ENCODE measurements at regions not wholly inside any gene's neighbourhood (a gene's known extent, or its start where the extent isn't known, plus 50 kb on each side); places are given as distances from the start of the nearest gene placed in this dataset.

DNA sequence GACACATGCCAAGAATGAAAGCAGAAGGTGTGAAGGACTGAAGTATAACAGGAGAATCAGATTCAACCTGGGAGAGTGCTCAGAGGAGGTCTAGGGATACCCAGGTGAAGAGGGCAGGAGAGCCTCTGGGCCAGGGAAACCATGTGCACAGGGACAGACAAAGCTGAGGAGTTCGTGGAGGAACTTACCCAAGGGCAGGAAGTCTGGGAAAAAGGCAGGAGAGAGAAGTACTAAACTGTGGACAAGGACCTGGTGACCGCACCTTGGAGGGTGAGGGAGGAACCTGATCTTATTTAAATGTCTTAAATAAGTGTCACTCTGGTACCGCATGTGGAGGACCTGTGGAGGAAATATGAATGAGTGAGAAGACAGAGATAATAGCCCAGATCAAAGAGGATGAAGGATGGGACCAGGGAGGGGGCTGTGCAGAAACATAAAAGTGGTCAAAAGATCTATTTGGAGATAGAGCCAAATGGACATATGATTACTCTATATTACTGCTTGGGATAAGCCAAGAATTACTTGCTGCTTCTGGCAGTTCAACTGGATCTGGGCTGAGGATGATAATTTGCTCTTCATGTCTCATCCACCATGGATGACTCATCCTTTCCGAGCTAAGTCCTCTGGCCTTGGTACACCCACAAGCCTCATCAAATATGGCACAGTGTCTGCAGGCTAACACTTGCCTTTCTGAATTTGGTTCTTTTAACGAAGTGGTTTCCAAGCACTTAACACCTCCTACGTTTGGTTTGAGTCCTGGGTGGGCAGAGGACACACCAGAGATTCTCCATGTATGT, 116.9 kb upstream of the NMNAT3 start:
- TF ChIP-seq, protein P1, sequence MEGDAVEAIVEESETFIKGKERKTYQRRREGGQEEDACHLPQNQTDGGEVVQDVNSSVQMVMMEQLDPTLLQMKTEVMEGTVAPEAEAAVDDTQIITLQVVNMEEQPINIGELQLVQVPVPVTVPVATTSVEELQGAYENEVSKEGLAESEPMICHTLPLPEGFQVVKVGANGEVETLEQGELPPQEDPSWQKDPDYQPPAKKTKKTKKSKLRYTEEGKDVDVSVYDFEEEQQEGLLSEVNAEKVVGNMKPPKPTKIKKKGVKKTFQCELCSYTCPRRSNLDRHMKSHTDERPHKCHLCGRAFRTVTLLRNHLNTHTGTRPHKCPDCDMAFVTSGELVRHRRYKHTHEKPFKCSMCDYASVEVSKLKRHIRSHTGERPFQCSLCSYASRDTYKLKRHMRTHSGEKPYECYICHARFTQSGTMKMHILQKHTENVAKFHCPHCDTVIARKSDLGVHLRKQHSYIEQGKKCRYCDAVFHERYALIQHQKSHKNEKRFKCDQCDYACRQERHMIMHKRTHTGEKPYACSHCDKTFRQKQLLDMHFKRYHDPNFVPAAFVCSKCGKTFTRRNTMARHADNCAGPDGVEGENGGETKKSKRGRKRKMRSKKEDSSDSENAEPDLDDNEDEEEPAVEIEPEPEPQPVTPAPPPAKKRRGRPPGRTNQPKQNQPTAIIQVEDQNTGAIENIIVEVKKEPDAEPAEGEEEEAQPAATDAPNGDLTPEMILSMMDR (conservative IDR thresholded peaks at IDR 0.05; ENCODE audit: control insufficient read depth, insufficient read depth, low read depth, low read length), result no peak
- peak; percentile 33 for DNase-seq (ENCODE audit: low read depth)
- H3K4me3 ChIP-seq (ENCODE audit: control insufficient read depth, low read depth, low read length), result no peak overlapping the region

- TF ChIP-seq, protein P1 (conservative IDR thresholded peaks at IDR 0.05; ENCODE audit: control insufficient read depth, insufficient read depth, low read depth, low read length), result no peak
- no peak overlapping the region for H3K4me3 ChIP-seq (ENCODE audit: control insufficient read depth, low read depth, low read length)
- DNase-seq (ENCODE audit: low read depth), result no peak
Measured at GRCh38 chr3:139793408-139793807, 115.6 kb upstream of the NMNAT3 start.

- TF ChIP-seq, protein P1 (conservative IDR thresholded peaks at IDR 0.05; ENCODE audit: control insufficient read depth, insufficient read depth, low read depth, low read length), result no peak
- DNase-seq (ENCODE audit: low read depth), result no peak
- H3K4me3 ChIP-seq (ENCODE audit: control insufficient read depth, low read depth, low read length), result no peak overlapping the region
Measured at GRCh38 chr3:139780593-139780992, 102.8 kb upstream of the NMNAT3 start.

GRCh38 chr3:139778682-139779233, 101.0 kb upstream of the NMNAT3 start:
- TF ChIP-seq, protein P1 (conservative IDR thresholded peaks at IDR 0.05; ENCODE audit: control insufficient read depth, insufficient read depth, low read depth, low read length), result no peak
- no peak overlapping the region for H3K4me3 ChIP-seq (ENCODE audit: control insufficient read depth, low read depth, low read length)
- no peak for DNase-seq (ENCODE audit: low read depth)

- TF ChIP-seq, protein P1 (conservative IDR thresholded peaks at IDR 0.05; ENCODE audit: control insufficient read depth, insufficient read depth, low read depth, low read length), result no peak
- no peak overlapping the region for H3K4me3 ChIP-seq (ENCODE audit: control insufficient read depth, low read depth, low read length)
- DNase-seq (ENCODE audit: low read depth), result no peak
Measured at GRCh38 chr3:139774560-139775302, 97.0 kb upstream of the NMNAT3 start.

- peak; percentile 88 for DNase-seq (ENCODE audit: low read depth)
- H3K4me3 ChIP-seq (ENCODE audit: control insufficient read depth, low read depth, low read length), result no peak overlapping the region
- TF ChIP-seq, protein P1 (conservative IDR thresholded peaks at IDR 0.05; ENCODE audit: control insufficient read depth, insufficient read depth, low read depth, low read length), result no peak
Measured at GRCh38 chr3:139772539-139773500, 95.0 kb upstream of the NMNAT3 start.
